ENCODE measurements at regions not wholly inside any gene's neighbourhood (a gene's known extent, or its start where the extent isn't known, plus 50 kb on each side); places are given as distances from the start of the nearest gene placed in this dataset.

- TF ChIP-seq ZFP30 (CRISPR knock-in tag; IDR thresholded peaks at IDR 0.05) (no peak), PPARA (CRISPR knock-in tag; IDR thresholded peaks at IDR 0.05; ENCODE audit: borderline replicate concordance) (no peak), PATZ1 (CRISPR knock-in tag; IDR thresholded peaks at IDR 0.05; ENCODE audit: borderline replicate concordance) (no peak), ZNF70 (CRISPR knock-in tag; IDR thresholded peaks at IDR 0.05) (no peak)
Measured at GRCh38 chr3:118791246-118791645, 243.4 kb downstream of the IGSF11 start.

Measured in SK-N-SH treated with all-trans-retinoic acid at 6 μM for 48 hours (cell line).